Stimulated activated CD4-positive, alpha-beta T cell treated with anti-CD3 and anti-CD28 coated beads, TNF-alpha, amount 100 ng/mL, for 4 hours (primary cell): ENCODE measurements at regions not wholly inside any gene's neighbourhood (a gene's known extent, or its start where the extent isn't known, plus 50 kb on each side); places are given as distances from the start of the nearest gene placed in this dataset.
A peak's percentile ranks its signal among the peaks of the same experiment; 100 is the strongest.
"Not testable (repeated sequence)": the region's sequence is repeated elsewhere in the genome, so short reads cannot be mapped to it uniquely, and the experiment has no call there.

Source experiments
- DNase-seq, 3 experiments: peaks; one replicate each; pipeline ENCODE4 v3.0.0-alpha.2; 2020; ENCODE audit warnings: low read depth in 3 of 3

- DNase-seq: no peak
Observed at GRCh38 chr3:81913886-81914663, 152.6 kb upstream of the GBE1 start.

GRCh38 chr3:81911221-81911620 lies 149.8 kb upstream of the GBE1 start:
- DNase-seq: no peak

GRCh38 chr3:81910244-81910852 lies 148.9 kb upstream of the GBE1 start:
- DNase-seq: peak in 1 of 3 experiments; percentile 1

- no peak for DNase-seq
Observed at GRCh38 chr3:81909796-81910195, 148.4 kb upstream of the GBE1 start.

- DNase-seq: no peak
Observed at GRCh38 chr3:81908561-81908960, 147.1 kb upstream of the GBE1 start.

- DNase-seq: no peak
Observed at GRCh38 chr3:81898336-81898735, 136.9 kb upstream of the GBE1 start.

- DNase-seq: no peak
Observed at GRCh38 chr3:81894598-81894997, 133.2 kb upstream of the GBE1 start.

GRCh38 chr3:81891055-81891895 lies 129.8 kb upstream of the GBE1 start:
- DNase-seq: no peak

- no peak for DNase-seq
Observed at GRCh38 chr3:81888914-81889557, 127.6 kb upstream of the GBE1 start.

GRCh38 chr3:81887448-81887847 lies 126.0 kb upstream of the GBE1 start:
- no peak for DNase-seq

GRCh38 chr3:81886081-81886480 lies 124.6 kb upstream of the GBE1 start:
- DNase-seq: no peak

- DNase-seq: no peak
Observed at GRCh38 chr3:81884791-81885190, 123.3 kb upstream of the GBE1 start.

- no peak for DNase-seq
Observed at GRCh38 chr3:81876826-81877225, 115.4 kb upstream of the GBE1 start.

GRCh38 chr3:81874738-81875137 lies 113.3 kb upstream of the GBE1 start:
- no peak for DNase-seq

- no peak for DNase-seq
Observed at GRCh38 chr3:81872566-81872965, 111.1 kb upstream of the GBE1 start.

GRCh38 chr3:81871358-81872155 lies 110.1 kb upstream of the GBE1 start:
- DNase-seq: no peak

- no peak for DNase-seq
Observed at GRCh38 chr3:81869382-81869781, 107.9 kb upstream of the GBE1 start.

- DNase-seq: no peak
Observed at GRCh38 chr3:81868597-81868996, 107.2 kb upstream of the GBE1 start.

- DNase-seq: no peak
Observed at GRCh38 chr3:81867875-81868274, 106.4 kb upstream of the GBE1 start.

- not testable (repeated sequence) for DNase-seq
Observed at GRCh38 chr3:81865164-81865563, 103.7 kb upstream of the GBE1 start.

GRCh38 chr3:81864272-81864671 lies 102.8 kb upstream of the GBE1 start:
- no peak for DNase-seq
